ENCODE measurements at regions not wholly inside any gene's neighbourhood (a gene's known extent, or its start where the extent isn't known, plus 50 kb on each side); places are given as distances from the start of the nearest gene placed in this dataset.

DNA sequence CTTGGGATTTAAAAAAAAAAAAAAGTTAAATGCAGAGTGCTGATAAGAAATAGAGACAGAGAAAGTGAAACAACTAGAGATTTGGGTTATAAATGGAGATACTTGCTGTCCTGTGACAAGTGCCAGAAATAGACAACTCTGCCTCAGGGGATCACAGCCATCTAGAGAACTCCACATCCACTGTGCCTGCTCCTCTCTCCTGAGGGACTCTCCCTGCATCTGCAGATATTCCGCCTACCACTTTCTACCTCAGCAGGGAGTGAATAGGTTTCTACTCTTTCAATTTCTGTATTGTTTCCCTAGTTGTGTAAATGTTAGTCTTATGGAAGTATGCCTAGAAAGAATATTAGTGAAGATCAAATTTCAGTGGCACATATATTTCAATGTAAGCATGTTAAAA, 307.2 kb downstream of the HTR1A start:
- Histone ChIP-seq H3K4me3 (no peak overlapping the region), H3K4me1 (no peaks in the 10 kb centered on the region), H3K36me3 (no peaks in the 10 kb centered on the region), H3K9me3 (no peaks in the 10 kb centered on the region), H3K27me3 (no peaks in the 10 kb centered on the region), H3K27ac (no peak overlapping the region)
- no peak for FAIRE-seq
- intact Hi-C loops (cut with DNase I), result no loop called here
- ATAC-seq, result no peak
- no peak for TF ChIP-seq CTCF (IDR thresholded peaks at IDR 0.05)
- 65 to 85% methylated on average over 1 of the region's 1 CpG for WGBS, 2 donors
- no peak for DNase-seq

DNA sequence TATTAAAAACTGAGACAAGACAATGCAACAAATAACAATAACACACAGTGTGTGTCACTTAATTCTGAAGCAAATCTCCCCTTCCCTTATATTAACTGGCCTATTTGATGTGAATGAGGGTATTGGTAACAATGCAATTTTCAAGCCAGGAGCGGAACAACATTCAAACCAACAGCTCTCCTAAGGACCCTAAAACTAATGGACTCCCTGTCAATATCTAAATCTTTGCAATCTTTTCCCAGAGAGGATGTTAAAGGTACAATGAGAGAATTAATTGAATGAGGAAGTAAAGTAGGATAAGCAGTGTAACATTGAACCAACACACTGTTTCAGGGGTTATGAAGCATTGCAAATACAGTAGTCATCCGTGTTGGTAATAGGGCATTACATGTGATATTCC, 311.7 kb downstream of the HTR1A start:
- Histone ChIP-seq H3K36me3 (no peaks in the 10 kb centered on the region), H3K9me3 (no peaks in the 10 kb centered on the region), H3K4me1 (no peaks in the 10 kb centered on the region), H3K4me3 (no peak overlapping the region), H3K27me3 (no peaks in the 10 kb centered on the region), H3K27ac (no peak overlapping the region)
- intact Hi-C loops (cut with DNase I), result no loop called here
- no peak for ATAC-seq
- no peak for FAIRE-seq
- no peak for DNase-seq
- no peak for TF ChIP-seq CTCF (IDR thresholded peaks at IDR 0.05)
- 87 to 89% methylated on average over 2 of the region's 2 CpGs for WGBS, 2 donors

DNA sequence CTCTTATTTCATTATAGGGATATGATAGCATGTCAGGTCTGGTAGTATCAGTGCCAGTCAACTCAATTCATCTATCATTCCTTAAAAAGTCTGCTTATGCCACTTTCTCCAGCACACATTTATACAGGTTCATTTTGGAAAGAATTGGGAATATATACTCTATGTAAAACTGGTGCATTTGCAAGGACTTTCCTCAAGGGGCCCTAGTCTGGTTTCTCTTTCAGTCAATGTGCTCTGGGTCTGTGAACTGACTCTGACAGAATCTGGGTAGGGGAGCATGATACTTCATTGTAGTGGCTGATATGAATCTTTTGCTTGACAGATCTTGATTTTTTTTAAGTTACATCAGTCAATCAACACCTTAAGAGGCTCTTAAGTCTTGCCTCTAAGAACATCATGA, 313.9 kb downstream of the HTR1A start:
- Histone ChIP-seq H3K4me1 (no peaks in the 10 kb centered on the region), H3K4me3 (no peak overlapping the region), H3K27ac (no peak overlapping the region), H3K36me3 (no peaks in the 10 kb centered on the region), H3K27me3 (no peaks in the 10 kb centered on the region), H3K9me3 (no peaks in the 10 kb centered on the region)
- TF ChIP-seq CTCF (IDR thresholded peaks at IDR 0.05), result no peak
- DNase-seq (no peak), FAIRE-seq (no peak), ATAC-seq (no peak)
- intact Hi-C loops (cut with DNase I), result no loop called here

GRCh38 chr5:63629951-63630630, 332.2 kb downstream of the HTR1A start:
- intact Hi-C loops (cut with DNase I), result no loop called here
- TF ChIP-seq CTCF (IDR thresholded peaks at IDR 0.05), result no peak
- FAIRE-seq (no peak), ATAC-seq (no peak), DNase-seq (no peak)
- H3K4me1 ChIP-seq, result no peaks in the 10 kb centered on the region
- no peaks in the 10 kb centered on the region for H3K27me3 ChIP-seq
- H3K9me3 ChIP-seq, result no peaks in the 10 kb centered on the region
- no peak overlapping the region for H3K27ac ChIP-seq
- 81 to 86% methylated on average over 4 of the region's 4 CpGs for WGBS, 2 donors
- H3K36me3 ChIP-seq, result no peaks in the 10 kb centered on the region
- no peak overlapping the region for H3K4me3 ChIP-seq

GRCh38 chr5:63613442-63613841, 348.8 kb downstream of the HTR1A start:
- Histone ChIP-seq H3K9me3 (no peaks in the 10 kb centered on the region), H3K36me3 (no peaks in the 10 kb centered on the region), H3K4me1 (no peaks in the 10 kb centered on the region), H3K4me3 (no peak overlapping the region), H3K27me3 (no peaks in the 10 kb centered on the region), H3K27ac (no peak overlapping the region)
- DNase-seq (no peak), ATAC-seq (no peak), FAIRE-seq (no peak)
- intact Hi-C loops (cut with DNase I), result no loop called here
- 68 to 76% methylated on average over 3 of the region's 3 CpGs for WGBS, 2 donors
- TF ChIP-seq CTCF (IDR thresholded peaks at IDR 0.05), result no peak

All from pancreas (tissue), 10 donors.